Fibroblast of mammary gland (primary cell): ENCODE measurements at regions not wholly inside any gene's neighbourhood (a gene's known extent, or its start where the extent isn't known, plus 50 kb on each side); places are given as distances from the start of the nearest gene placed in this dataset.

Experiments
- DNase-seq: peaks from one replicate; pipeline ENCODE4 v3.0.0-alpha.2; 2010; ENCODE audit warnings: low read depth
- H3K4me3 ChIP-seq: 2 replicates; pipeline ENCODE4 v1.5.1; 2011; ENCODE audit warnings: low read depth, mild to moderate bottlenecking, low read length, moderate library complexity; ENCODE audit not compliant: control insufficient read depth
- TF ChIP-seq, protein P1 (sequence below): conservative IDR thresholded peaks from 2 replicates; pipeline ENCODE4 v1.5.1; 2011; ENCODE audit warnings: low read depth, low read length, inconsistent platforms; ENCODE audit not compliant: control insufficient read depth, insufficient read depth

DNA sequence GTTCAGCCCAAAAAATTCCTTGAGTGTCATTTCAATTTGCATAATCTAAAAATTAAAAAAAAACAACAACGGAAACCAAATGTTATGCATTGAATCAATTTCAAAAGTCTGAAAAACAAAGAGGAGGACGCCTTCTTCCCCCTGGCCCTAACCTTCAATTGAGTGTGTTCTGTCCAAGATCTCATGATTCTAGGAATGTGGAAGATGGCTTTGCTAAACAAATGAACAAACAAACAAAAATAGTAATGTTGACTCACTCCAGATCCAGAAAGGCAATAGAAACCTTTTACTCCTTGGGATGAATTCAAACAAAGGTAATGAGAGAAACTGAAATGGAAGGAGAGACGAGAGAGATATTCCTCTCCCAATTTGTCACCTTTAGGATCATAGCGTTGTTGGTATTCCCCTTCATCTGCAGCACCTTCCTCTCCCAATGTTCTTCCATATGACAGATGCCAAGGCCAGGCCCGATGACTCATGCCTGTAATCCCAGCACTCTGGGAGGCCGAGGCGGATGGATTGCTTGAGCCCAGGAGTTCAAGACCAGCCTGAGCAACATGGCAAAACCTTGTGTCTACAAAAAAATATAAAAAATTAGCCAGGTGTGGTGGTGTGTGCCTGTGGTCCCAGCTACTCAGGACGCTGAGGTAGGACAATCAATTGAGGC lies 109.2 kb upstream of the ADGRF1 start:
- no peak overlapping the region for H3K4me3 ChIP-seq
- DNase-seq, result no peak
- TF ChIP-seq, protein P1, sequence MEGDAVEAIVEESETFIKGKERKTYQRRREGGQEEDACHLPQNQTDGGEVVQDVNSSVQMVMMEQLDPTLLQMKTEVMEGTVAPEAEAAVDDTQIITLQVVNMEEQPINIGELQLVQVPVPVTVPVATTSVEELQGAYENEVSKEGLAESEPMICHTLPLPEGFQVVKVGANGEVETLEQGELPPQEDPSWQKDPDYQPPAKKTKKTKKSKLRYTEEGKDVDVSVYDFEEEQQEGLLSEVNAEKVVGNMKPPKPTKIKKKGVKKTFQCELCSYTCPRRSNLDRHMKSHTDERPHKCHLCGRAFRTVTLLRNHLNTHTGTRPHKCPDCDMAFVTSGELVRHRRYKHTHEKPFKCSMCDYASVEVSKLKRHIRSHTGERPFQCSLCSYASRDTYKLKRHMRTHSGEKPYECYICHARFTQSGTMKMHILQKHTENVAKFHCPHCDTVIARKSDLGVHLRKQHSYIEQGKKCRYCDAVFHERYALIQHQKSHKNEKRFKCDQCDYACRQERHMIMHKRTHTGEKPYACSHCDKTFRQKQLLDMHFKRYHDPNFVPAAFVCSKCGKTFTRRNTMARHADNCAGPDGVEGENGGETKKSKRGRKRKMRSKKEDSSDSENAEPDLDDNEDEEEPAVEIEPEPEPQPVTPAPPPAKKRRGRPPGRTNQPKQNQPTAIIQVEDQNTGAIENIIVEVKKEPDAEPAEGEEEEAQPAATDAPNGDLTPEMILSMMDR, result no peak

DNA sequence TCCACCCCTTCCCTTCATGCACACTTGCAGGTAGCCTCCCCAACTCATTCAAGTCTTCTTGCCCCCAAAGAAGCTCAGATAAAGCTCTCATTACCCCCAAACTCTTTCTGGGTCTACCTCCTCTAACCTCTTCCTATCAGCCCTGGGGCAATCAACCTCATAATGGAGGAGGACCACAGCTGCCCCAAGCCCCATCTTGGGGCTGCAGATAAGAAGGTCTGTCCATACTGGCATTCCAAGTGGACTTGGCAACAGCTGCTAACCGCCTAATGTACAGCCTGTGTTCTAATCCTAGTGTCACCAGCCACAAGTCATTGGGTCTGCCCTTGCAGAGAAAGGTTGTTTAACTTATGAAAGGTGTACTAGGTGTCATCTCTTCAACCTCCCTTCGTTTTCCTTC lies 107.4 kb upstream of the ADGRF1 start:
- no peak overlapping the region for H3K4me3 ChIP-seq
- DNase-seq, result no peak
- TF ChIP-seq, protein P1, result no peak

DNA sequence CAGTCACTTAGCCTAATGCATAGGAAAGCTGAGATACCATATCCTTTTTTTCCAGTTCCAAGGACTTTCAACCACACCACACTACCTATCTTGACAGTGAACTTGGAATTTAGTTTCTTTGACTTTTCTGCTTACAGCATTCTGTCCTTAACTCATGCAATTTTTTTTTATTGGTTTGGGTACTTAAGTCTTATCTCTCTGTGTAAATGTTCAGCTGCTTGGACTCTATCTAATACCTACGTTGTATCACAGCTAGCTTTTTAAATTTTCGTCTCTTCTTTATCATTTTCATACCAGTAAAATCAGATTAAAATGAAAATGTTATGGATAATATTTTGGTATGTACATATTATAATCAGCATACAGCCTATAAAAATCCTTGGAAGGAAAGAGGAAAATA lies 106.9 kb upstream of the ADGRF1 start:
- DNase-seq, result no peak
- TF ChIP-seq, protein P1, result no peak
- H3K4me3 ChIP-seq, result no peak overlapping the region

DNA sequence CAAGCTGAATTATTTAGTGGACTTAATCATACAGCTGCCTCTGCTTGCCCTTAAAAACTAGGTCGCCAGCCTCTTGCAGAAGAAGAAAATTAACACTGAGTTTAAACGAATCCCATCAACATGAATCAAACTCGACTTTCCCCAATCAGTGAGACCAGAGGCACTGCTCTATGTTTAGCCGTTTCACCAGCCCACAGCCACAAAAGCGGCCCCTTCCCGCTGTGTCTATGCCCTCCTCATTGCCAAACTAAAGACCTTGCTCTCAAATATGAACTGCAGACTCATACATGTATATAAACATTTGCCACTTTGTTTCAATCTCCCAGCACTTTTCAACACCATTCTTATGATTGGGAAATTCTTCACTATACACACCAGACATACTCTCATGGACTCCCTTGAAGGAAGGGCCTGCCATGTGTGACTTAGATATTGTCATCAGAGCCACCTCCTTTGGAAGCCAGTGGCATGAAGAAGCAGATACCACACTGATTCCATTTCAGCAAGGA lies 105.8 kb upstream of the ADGRF1 start:
- TF ChIP-seq, protein P1, result no peak
- H3K4me3 ChIP-seq, result no peak overlapping the region
- DNase-seq, result no peak

DNA sequence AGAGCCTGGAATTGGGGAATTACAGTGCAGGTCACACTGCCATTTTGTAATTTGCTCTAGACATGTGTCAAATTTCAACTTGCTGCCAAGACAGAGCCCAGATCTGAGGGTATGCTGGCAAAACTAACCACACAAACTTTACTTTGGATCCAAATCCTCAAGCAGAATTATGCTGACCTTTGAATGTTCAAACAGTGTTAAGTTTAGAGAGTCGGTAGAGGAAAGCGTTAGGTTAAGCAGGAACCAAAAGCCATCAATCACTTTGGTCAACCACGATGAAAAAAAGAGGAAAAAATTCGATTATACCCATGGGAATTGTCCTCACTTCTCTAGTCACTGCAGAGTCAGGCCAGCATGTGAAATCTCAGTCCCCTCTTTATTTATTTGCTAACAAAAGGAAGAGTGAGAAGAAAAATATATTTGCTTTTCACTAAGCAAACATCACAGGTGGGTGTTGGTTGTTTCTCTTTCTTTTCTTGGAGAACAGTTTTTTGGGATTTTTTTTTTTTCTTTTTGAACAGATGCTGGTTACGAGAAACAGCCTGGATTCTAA lies 105.1 kb upstream of the ADGRF1 start:
- no peak overlapping the region for H3K4me3 ChIP-seq
- TF ChIP-seq, protein P1, result no peak

DNA sequence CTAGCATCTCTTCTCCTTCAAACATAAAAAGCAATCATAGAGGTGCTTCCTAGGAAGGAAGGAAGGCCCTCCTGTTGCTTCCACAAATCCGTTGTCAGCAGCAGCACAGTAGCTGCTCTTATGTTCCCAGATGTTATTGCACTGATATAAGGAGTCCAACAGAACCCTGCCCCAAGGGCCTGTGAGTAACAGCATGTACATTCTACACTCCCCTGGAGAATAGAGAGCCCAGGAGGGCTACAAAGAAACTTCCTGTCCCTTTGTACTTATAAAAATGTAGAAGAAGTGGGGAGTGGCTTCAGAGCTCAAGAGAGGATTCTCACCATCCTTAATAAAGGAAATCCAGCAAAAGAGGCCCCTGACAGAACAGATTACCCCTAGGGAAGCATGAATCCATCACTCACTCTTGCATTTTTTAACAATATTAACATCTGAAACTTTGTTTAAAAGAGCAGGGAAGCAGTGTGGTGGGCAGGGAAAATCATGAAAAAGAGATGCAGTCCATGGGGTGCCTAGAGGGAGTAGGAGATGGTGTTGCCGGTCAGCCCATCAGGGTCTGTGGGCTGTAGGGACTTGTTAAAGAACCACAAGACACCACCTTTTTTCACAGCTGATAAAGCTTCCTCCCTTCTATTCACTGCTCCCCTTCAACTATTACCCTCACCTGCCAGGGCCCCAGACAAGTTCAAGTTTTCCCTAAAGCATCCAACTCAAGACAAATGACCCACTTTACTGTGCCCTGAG lies 104.5 kb upstream of the ADGRF1 start:
- peak; percentile 76 for DNase-seq
- TF ChIP-seq, protein P1, result no peak
- H3K4me3 ChIP-seq, result no peak overlapping the region

More for the DNA sequence above, 105.1 kb upstream of the ADGRF1 start:
- DNase-seq, result no peak
